NCI-H524 (cell line): ENCODE measurements at regions not wholly inside any gene's neighbourhood (a gene's known extent, or its start where the extent isn't known, plus 50 kb on each side); places are given as distances from the start of the nearest gene placed in this dataset.

Experiments used
- DNase-seq, 2 experiments: peaks; one replicate each; lab custom pipeline; 2025; lab: John Stamatoyannopoulos, UW

GRCh38 chr15:99508852-99509251 lies 56.9 kb upstream of the MEF2A start:
- no peak for DNase-seq

GRCh38 chr15:99509686-99510461 lies 55.9 kb upstream of the MEF2A start:
- DNase-seq = no peak

DNA sequence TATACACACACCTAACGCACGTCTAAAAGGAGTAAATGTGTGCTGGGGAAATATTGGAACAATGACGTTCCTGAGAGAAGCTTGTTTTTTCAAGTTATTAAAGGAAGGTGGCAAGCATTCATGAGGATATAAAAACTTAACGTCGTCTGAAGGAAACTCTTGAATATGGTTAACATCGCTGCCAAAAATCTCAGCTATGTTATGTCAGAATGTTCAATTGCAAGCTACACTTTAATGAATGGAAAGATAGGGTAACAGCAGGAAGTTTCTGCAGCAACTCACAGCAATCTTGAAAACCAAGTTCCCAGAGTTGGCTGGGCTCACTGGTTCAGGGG lies 54.3 kb upstream of the MEF2A start:
- DNase-seq = no peak

- DNase-seq = no peak
Measured at GRCh38 chr15:99511866-99512661, 53.7 kb upstream of the MEF2A start.

- DNase-seq = no peak
Measured at GRCh38 chr15:99514306-99514705, 51.5 kb upstream of the MEF2A start.
